ENCODE measurements at regions not wholly inside any gene's neighbourhood (a gene's known extent, or its start where the extent isn't known, plus 50 kb on each side); places are given as distances from the start of the nearest gene placed in this dataset.
A peak's percentile ranks its signal among the peaks of the same experiment; 100 is the strongest.

GRCh38 chr3:66744986-66745385, 244.2 kb upstream of the LRIG1 start:
- DNase-seq (ENCODE audit: low spot score) = no peak
- no peak for FAIRE-seq

- FAIRE-seq (no peak), DNase-seq (ENCODE audit: low spot score) (no peak)
Measured at GRCh38 chr3:66747261-66747660, 246.4 kb upstream of the LRIG1 start.

GRCh38 chr3:66747696-66748095, 246.9 kb upstream of the LRIG1 start:
- DNase-seq (ENCODE audit: low spot score) = no peak
- FAIRE-seq = no peak

- FAIRE-seq = no peak
Measured at GRCh38 chr3:66748175-66748876, 247.5 kb upstream of the LRIG1 start.

GRCh38 chr3:66751842-66752241, 246.3 kb upstream of the KBTBD8 start:
- DNase-seq (ENCODE audit: low spot score) (no peak), FAIRE-seq (no peak)

More at GRCh38 chr3:66748175-66748876, 247.5 kb upstream of the LRIG1 start:
- DNase-seq (ENCODE audit: low spot score) = no peak

GRCh38 chr3:66753670-66754069, 244.4 kb upstream of the KBTBD8 start:
- no peak for DNase-seq (ENCODE audit: low spot score)
- no peak for FAIRE-seq

- FAIRE-seq (no peak), DNase-seq (ENCODE audit: low spot score) (no peak)
Measured at GRCh38 chr3:66754613-66755012, 243.5 kb upstream of the KBTBD8 start.

GRCh38 chr3:66755924-66756323, 242.2 kb upstream of the KBTBD8 start:
- DNase-seq (ENCODE audit: low spot score) (no peak), FAIRE-seq (no peak)

- FAIRE-seq (no peak), DNase-seq (ENCODE audit: low spot score) (no peak)
Measured at GRCh38 chr3:66756468-66757036, 241.6 kb upstream of the KBTBD8 start.

- DNase-seq (ENCODE audit: low spot score) (no peak), FAIRE-seq (no peak)
Measured at GRCh38 chr3:66761093-66761780, 236.9 kb upstream of the KBTBD8 start.

GRCh38 chr3:66762916-66763693, 235.0 kb upstream of the KBTBD8 start:
- DNase-seq (ENCODE audit: low spot score) (no peak), FAIRE-seq (no peak)

- no peak for DNase-seq (ENCODE audit: low spot score)
- FAIRE-seq = no peak
Measured at GRCh38 chr3:66778107-66778506, 220.0 kb upstream of the KBTBD8 start.

- DNase-seq (ENCODE audit: low spot score) = no peak
- FAIRE-seq = no peak
Measured at GRCh38 chr3:66778777-66779176, 219.3 kb upstream of the KBTBD8 start.

- DNase-seq (ENCODE audit: low spot score) = no peak
- no peak for FAIRE-seq
Measured at GRCh38 chr3:66785191-66785909, 212.8 kb upstream of the KBTBD8 start.

- DNase-seq (ENCODE audit: low spot score) = no peak
- FAIRE-seq = no peak
Measured at GRCh38 chr3:66789580-66790237, 208.4 kb upstream of the KBTBD8 start.

- DNase-seq (ENCODE audit: low spot score) (no peak), FAIRE-seq (no peak)
Measured at GRCh38 chr3:66792086-66792485, 206.0 kb upstream of the KBTBD8 start.

GRCh38 chr3:66795365-66795764, 202.7 kb upstream of the KBTBD8 start:
- FAIRE-seq (no peak), DNase-seq (ENCODE audit: low spot score) (no peak)

GRCh38 chr3:66796343-66796742, 201.8 kb upstream of the KBTBD8 start:
- no peak for FAIRE-seq
- no peak for DNase-seq (ENCODE audit: low spot score)

- DNase-seq (ENCODE audit: low spot score) = no peak
Measured at GRCh38 chr3:66797889-66798560, 200.1 kb upstream of the KBTBD8 start.

GRCh38 chr3:66800941-66801545, 197.1 kb upstream of the KBTBD8 start:
- peak; percentile 9 for FAIRE-seq
- DNase-seq (ENCODE audit: low spot score) = no peak

More at GRCh38 chr3:66797889-66798560, 200.1 kb upstream of the KBTBD8 start:
- no peak for FAIRE-seq
